HG03108 (cell line): ENCODE measurements at regions not wholly inside any gene's neighbourhood (a gene's known extent, or its start where the extent isn't known, plus 50 kb on each side); places are given as distances from the start of the nearest gene placed in this dataset.

ENCODE experiments used
- ATAC-seq: cut with Tn5 transposase; IDR thresholded peaks from one replicate; pipeline ENCODE4 v1.9.1; 2021; ENCODE audit warnings: moderate library complexity; ENCODE audit not compliant: unreplicated experiment

DNA sequence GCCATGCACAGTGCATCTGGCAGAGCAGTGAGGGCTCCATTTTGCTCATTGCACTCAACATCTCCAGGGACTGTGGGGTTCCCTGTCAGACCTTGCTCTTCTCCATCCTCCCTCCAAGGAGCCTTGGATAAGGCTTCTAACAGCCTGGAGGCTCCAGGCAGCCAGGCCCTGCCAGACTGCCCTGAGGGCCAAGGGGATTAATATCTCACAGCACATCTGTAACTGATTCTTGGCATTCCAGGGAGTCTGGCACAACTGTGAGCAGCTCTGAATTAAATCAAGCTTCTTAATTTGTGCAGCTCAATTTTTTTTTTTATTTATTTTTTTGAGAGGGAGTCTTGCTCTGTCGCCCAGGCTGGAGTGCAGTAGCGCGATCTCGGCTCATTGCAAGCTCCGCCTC, 224.5 kb upstream of the PGRMC2 start:
- ATAC-seq = no peak

- no peak for ATAC-seq
Measured at GRCh38 chr4:128510850-128511249, 223.2 kb upstream of the PGRMC2 start.

GRCh38 chr4:128502818-128503527, 215.4 kb upstream of the PGRMC2 start:
- no peak for ATAC-seq

GRCh38 chr4:128501239-128501638, 213.6 kb upstream of the PGRMC2 start:
- no peak for ATAC-seq

- ATAC-seq = no peak
Measured at GRCh38 chr4:128488055-128488705, 200.6 kb upstream of the PGRMC2 start.

- no peak for ATAC-seq
Measured at GRCh38 chr4:128484896-128485295, 197.3 kb upstream of the PGRMC2 start.

GRCh38 chr4:128483816-128484215, 196.2 kb upstream of the PGRMC2 start:
- no peak for ATAC-seq

- no peak for ATAC-seq
Measured at GRCh38 chr4:128483041-128483440, 195.4 kb upstream of the PGRMC2 start.

GRCh38 chr4:128481752-128482480, 194.3 kb upstream of the PGRMC2 start:
- no peak for ATAC-seq

DNA sequence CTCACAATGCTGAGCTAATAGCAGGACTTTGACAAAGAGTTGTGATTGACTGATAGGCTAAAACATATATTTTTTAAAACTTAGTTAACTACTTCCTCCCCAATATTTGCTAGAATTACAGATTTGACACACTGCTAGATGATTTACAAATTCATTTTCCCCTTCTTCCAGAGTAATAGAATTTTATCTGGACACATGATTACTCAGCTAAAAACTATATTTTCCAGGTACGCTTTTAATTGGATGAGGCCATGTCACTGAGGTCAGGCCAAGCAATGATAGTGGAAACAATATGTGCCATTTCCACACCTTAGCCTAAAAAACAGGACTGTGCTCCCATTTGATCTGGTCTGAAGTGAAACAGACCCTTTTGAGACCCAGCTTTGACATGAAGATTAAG, 193.3 kb upstream of the PGRMC2 start:
- no peak for ATAC-seq

DNA sequence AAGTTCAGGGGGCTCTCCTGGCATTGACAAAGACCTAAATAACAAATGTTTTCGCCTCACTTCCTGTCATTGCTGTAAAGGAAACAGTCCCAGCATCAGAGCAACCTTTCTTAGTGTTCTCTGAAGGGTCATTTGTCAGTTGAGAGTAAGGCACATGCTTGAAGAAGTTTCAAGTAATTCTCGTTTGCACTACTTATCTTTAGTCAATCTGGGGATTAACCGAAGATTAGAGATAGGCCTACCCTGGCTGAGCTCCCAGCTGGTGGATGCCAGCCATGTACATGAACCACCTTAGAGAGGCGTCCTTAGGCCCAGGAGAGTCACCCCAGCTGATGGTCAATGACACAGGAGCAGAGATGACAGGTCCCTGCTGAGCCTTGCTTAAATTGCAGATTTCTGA, 189.9 kb upstream of the PGRMC2 start:
- ATAC-seq = no peak

- ATAC-seq = no peak
Measured at GRCh38 chr4:128475597-128475996, 188.0 kb upstream of the PGRMC2 start.

GRCh38 chr4:128471576-128471975, 184.0 kb upstream of the PGRMC2 start:
- ATAC-seq = no peak

DNA sequence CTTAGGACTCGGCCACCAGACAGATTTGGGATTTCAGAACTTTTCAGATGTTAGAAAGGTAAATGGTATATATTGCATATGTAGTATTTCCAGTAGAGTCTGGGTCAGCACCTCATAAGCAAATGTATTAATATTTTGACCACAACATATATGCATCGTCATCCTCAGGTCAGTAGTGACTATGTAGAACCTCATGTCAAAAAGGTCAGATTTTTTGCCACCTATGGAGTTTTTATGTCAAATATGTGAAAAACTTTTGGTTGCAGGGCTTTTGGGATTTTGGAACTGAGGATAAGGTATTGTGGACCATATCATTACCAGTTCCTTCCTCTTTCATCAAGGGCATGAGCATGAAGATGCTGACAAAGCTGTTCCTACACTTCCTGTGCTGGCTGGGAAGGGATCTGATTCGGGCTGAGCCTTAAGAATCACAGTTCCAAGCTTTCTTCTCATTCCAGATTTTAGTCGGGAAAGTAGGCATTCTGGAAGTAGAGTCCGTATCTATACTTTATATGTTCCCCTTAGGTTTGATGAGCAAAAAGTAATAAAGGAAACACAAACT, 183.0 kb upstream of the PGRMC2 start:
- no peak for ATAC-seq

DNA sequence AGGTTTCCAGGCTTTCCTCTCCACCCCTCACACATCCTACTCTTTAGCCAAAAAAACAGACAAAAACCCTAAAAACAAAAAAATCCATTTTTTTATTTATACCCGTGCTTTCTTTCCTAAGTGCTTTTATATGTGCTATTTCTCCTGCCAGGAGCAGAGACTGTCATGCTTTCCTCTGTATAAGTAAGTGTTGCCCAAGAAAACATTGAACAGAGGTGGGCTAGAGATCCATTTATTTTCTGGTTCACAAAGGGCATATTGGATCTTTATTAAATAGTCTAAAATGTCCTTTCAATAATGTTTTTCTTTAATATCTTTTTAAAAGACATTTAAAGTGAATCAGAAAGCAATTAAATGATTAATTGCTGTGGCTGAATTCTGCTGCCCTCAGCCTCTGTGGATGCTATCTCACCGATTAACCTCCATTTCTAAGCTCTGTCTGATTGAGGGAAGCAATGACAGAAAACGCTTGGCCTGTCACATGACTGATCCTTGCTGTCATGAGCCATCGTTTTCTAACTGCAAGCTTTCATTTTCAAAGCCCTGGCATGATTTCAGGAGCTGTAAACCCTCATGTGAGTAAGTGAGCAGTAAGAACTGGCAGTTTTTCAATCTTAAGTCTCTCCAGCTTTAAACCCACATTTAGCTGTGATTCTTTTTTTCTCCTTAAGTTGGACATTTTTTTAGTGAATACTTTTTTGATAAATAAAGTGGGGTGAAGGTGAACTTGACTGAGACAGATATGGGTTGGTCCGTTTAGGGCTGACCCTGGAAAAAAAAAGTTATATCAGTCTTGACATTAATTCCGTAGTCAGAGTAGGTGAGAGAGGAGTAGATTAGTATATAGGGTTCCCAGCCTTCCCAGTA, 180.7 kb upstream of the PGRMC2 start:
- ATAC-seq = no peak

GRCh38 chr4:128465523-128465922, 177.9 kb upstream of the PGRMC2 start:
- ATAC-seq = no peak

DNA sequence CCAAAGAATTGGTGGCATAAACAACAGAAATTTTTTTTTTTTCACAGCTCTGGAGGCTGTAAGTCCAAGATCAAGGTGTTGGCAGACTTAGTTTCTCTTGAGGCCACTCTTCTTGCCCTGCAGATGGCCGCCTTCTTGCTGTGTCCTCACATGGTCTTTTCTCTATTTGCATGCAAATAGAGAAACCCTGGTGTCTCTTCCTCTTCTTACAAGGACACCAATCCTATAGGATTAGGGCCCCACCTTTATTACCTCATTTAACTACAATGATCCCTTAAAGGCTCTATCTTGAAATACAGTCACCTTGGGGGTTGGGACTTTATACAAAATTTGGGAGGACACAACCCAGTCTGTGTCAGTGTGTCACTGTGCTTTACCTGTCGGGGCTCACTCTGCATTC, 175.4 kb upstream of the PGRMC2 start:
- no peak for ATAC-seq

DNA sequence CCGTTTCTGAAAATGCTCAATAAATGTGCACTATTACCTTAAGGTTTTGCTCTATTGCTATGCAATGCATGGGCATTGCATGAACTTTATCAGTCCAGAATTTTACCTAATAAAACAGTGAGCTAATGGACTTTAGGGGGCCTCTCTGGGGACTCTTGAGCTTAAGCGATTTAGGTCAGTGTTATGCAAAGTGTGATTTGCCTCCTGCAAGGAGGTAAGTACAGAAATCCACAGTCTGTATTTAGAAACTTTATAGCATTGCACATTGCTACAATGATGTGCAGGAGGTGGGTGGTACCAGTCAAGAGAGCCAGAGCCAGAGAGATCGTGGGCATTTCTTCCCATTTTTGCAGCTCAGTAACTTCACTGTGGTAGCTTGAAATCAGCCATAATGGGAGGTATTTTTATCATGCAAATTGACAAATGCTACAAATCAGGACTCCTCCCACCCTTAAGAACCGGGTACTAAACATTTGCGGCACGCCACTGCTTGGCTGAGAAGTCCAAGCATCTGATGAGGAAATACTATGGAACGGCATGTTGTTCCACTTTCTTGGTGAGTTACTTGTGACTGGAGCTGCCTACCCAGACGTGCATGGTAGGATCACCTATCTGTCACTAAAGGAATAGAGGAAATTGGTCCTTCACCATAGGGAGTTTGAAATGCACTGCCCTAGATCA, 174.6 kb upstream of the PGRMC2 start:
- ATAC-seq = no peak

DNA sequence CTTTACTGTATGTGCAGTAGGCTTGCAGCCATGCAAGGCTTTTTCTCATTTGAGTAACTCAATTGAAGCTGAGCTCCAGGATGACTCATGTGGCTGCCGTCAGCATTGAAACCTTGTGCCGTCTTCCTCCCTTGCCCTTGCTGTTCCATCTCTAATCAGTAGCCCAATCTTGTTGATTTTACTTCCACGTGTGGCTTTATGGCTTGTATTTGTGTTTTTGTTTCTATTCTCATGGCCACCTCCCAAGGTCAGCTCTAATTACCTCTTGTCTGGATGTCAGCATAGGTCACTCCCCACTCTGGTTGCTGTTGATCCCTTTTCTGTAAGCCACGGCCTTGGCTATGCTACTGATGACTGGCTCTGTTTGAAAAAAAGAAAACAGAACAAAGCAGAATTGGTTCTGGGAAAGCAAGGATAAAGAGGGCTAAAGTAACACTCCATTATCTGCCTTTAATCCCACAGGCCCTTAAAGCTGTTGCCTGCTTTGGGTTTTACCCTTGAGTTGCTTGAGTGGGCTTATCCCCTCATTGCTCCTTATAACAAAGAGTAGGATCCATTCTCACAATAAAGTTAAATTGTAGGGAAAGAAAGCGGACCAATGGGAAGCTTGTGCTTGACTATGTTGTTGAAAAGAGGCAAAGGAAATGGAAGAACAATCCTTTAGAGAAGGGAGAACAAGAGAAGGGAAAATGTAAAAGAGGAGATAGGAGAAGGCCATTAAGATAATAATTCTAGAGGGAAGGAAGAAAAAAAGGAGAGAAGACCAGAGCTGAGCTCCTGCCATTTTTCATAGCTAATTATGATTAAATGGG, 173.9 kb upstream of the PGRMC2 start:
- no peak for ATAC-seq
